Activated naive CD4-positive, alpha-beta T cell treated with anti-CD3 and anti-CD28 coated beads for 36 hours (primary cell): ENCODE measurements at regions not wholly inside any gene's neighbourhood (a gene's known extent, or its start where the extent isn't known, plus 50 kb on each side); places are given as distances from the start of the nearest gene placed in this dataset.
"Not testable (repeated sequence)": the region's sequence is repeated elsewhere in the genome, so short reads cannot be mapped to it uniquely, and the experiment has no call there.

ENCODE experiments used
- CTCF ChIA-PET: fragments of 350-600 bp; sonication (Branson Sonifier 250); formaldehyde crosslinking; loops from one replicate; lab custom pipeline; 2021; ENCODE audit warnings: antibody characterized with exemption; lab: Charles Lee
- DNase-seq: peaks from one replicate; pipeline ENCODE4 v3.0.0-alpha.2; 2020
- H3K27ac Mint-ChIP-seq: one replicate; pipeline ENCODE4 v1.8.0; 2021; ENCODE audit warnings: mild to moderate bottlenecking, mixed read lengths
- H3K27me3 Mint-ChIP-seq: one replicate; pipeline ENCODE4 v1.8.0; 2021; ENCODE audit warnings: low read depth, mixed read lengths
- H3K36me3 Mint-ChIP-seq: one replicate; pipeline ENCODE4 v1.8.0; 2021; ENCODE audit warnings: low read depth, mixed read lengths
- H3K4me1 Mint-ChIP-seq: one replicate; pipeline ENCODE4 v1.8.0; 2021; ENCODE audit warnings: low read depth, mixed read lengths
- H3K4me3 Mint-ChIP-seq: one replicate; pipeline ENCODE4 v1.8.0; 2021; ENCODE audit warnings: mild to moderate bottlenecking, moderate library complexity, mixed read lengths
- H3K9me3 Mint-ChIP-seq: one replicate; pipeline ENCODE4 v1.8.0; 2021; ENCODE audit warnings: mixed read lengths
- intact Hi-C: fragments of 100-400 bp; cut with micrococcal nuclease; formaldehyde crosslinking; loops from one replicate; pipeline ENCODE4 v1.15.1; 2023

- Mint-ChIP-seq H3K9me3 (peaks cover 1% of the 10 kb centered on the region), H3K27me3 (no peaks in the 10 kb centered on the region), H3K4me3 (no peak overlapping the region), H3K27ac (no peak overlapping the region), H3K4me1 (no peaks in the 10 kb centered on the region), H3K36me3 (no peaks in the 10 kb centered on the region)
- DNase-seq: no peak
- intact Hi-C loops: no loop called here
- CTCF ChIA-PET: no interaction called here
Measured at GRCh38 chr3:26989037-26989436, 366.5 kb downstream of the LRRC3B start.

DNA sequence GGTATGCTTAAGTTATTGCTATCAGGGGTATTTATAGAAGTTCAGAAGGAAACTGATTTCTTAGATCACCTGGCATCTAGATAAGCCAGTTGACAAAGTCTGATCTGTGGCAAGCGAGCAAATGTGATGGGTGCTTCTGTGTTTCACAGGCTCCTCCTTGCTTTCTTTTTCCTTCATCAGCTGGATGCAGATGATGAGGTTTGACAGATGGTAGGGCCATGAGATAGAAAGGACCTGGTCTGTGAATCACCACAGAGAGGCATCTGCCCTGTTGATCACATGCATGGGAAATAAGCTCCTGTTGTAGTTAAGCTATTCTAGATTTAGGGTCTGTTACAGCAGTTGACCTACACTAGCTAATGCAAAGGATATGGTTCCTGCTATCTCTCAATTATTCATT, 372.0 kb downstream of the NEK10 start:
- Mint-ChIP-seq H3K27me3 (no peaks in the 10 kb centered on the region), H3K36me3 (no peaks in the 10 kb centered on the region), H3K9me3 (peaks cover 4% of the 10 kb centered on the region), H3K27ac (no peak overlapping the region), H3K4me1 (no peaks in the 10 kb centered on the region), H3K4me3 (no peak overlapping the region)
- no peak for DNase-seq
- intact Hi-C loops: no loop called here
- CTCF ChIA-PET: no interaction called here

DNA sequence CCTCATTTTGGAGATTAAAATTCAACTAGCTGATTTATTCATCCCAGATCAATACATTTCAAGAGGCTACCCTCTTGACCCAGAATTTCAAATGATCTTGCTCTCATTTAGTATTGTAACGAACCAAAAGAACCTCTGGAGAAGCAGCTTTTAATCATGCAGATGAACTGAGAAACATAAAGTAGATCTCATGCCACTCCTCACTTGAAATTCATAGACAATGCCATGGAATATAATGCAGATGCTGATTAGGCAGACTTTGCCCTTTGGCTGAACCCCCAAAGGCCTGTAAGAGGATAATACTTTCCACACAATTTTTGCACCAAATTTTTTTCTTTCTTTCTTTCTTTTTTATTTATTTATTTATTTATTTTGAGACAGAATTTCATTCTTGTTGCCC, 358.3 kb downstream of the NEK10 start:
- Mint-ChIP-seq H3K27ac (no peak overlapping the region), H3K36me3 (no peaks in the 10 kb centered on the region), H3K4me3 (no peak overlapping the region), H3K4me1 (no peaks in the 10 kb centered on the region), H3K27me3 (no peaks in the 10 kb centered on the region), H3K9me3 (no peaks in the 10 kb centered on the region)
- intact Hi-C loops: no loop called here
- CTCF ChIA-PET: no interaction called here
- DNase-seq: no peak

DNA sequence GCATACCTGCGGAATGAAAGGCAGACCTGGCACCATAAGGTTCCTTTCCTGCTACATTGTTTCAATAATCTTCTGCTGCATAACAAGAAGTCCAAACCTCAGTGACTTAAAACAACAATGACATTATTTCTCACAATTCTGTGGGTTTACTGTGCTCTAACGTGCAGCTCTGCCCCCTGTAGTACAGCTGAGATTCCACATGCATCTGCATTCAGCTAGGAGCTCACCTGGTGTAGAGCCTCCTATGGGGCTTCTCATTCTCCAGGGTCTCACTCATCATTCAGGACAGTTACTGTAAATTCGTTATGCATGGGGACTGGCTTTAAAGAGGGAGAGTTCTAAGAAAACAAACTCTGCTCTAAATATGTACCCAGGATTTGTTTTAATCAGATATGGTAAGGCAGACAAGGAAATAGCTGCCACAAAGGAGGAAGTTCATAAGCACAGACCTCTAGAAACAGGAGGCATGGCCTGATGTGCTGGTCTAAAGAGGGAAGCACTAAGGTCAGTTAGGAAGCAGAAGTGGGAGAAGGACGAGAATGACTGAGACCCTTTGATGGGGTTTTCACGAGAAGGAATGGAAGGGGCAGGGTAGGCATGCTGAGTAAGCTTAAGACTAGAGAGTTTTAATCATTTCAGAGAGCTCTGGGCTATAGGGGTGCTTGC, 347.0 kb downstream of the NEK10 start:
- Mint-ChIP-seq H3K36me3 (no peaks in the 10 kb centered on the region), H3K27me3 (peaks cover 1% of the 10 kb centered on the region), H3K27ac (no peak overlapping the region), H3K9me3 (peaks cover 2% of the 10 kb centered on the region), H3K4me1 (no peaks in the 10 kb centered on the region), H3K4me3 (no peak overlapping the region)
- CTCF ChIA-PET: interaction anchor here (0.5 kb wide), 1 partner anchor 1625 kb away, joined by 3 read pairs; no protein-coding TSS in a partner anchor
- DNase-seq: no peak
- intact Hi-C loops: no loop called here

- Mint-ChIP-seq H3K9me3 (peaks cover 2% of the 10 kb centered on the region), H3K27ac (no peak overlapping the region), H3K27me3 (peaks cover 1% of the 10 kb centered on the region), H3K36me3 (no peaks in the 10 kb centered on the region), H3K4me1 (no peaks in the 10 kb centered on the region), H3K4me3 (no peak overlapping the region)
- DNase-seq: no peak
- intact Hi-C loops: no loop called here
- CTCF ChIA-PET: no interaction called here
Measured at GRCh38 chr3:27024493-27024892, 344.7 kb downstream of the NEK10 start.

GRCh38 chr3:27025718-27026117, 343.5 kb downstream of the NEK10 start:
- Mint-ChIP-seq H3K27me3 (peaks cover 1% of the 10 kb centered on the region), H3K9me3 (peaks cover 2% of the 10 kb centered on the region), H3K4me3 (no peak overlapping the region), H3K27ac (no peak overlapping the region), H3K4me1 (no peaks in the 10 kb centered on the region), H3K36me3 (no peaks in the 10 kb centered on the region)
- intact Hi-C loops: no loop called here
- DNase-seq: no peak
- CTCF ChIA-PET: no interaction called here

GRCh38 chr3:27031476-27031875, 337.7 kb downstream of the NEK10 start:
- DNase-seq: no peak
- Mint-ChIP-seq H3K36me3 (no peaks in the 10 kb centered on the region), H3K4me1 (no peaks in the 10 kb centered on the region), H3K9me3 (no peaks in the 10 kb centered on the region), H3K4me3 (no peak overlapping the region), H3K27ac (no peak overlapping the region), H3K27me3 (no peaks in the 10 kb centered on the region)
- CTCF ChIA-PET: no interaction called here
- intact Hi-C loops: no loop called here

- intact Hi-C loops: no loop called here
- no peaks in the 10 kb centered on the region for H3K9me3 Mint-ChIP-seq
- H3K27ac Mint-ChIP-seq: no peak overlapping the region
- no peaks in the 10 kb centered on the region for H3K4me1 Mint-ChIP-seq
- no peaks in the 10 kb centered on the region for H3K36me3 Mint-ChIP-seq
- H3K27me3 Mint-ChIP-seq: no peaks in the 10 kb centered on the region
- CTCF ChIA-PET: no interaction called here
- no peak overlapping the region for H3K4me3 Mint-ChIP-seq
- DNase-seq: no peak
Measured at GRCh38 chr3:27034255-27034654, 334.9 kb downstream of the NEK10 start.

DNA sequence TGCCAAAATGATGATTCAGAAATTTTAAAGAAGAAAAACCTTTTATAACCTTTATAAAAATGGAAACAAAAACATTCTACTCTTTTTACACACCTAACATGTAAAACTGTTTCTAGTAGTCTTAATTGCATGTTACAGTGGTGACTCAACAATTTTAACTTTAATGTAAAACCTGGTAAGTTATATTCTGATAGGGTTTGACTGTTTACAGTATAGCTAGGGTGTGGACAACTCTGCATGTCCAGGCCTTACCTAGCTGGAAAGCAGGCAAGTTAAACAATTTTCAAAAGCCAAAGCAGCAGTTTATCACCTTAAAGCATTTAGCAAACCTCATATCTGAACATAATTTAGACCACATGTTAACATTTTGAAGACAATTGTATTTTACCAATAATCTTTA, 328.5 kb downstream of the NEK10 start:
- H3K4me1 Mint-ChIP-seq: no peaks in the 10 kb centered on the region
- intact Hi-C loops: no loop called here
- no peak overlapping the region for H3K4me3 Mint-ChIP-seq
- no peaks in the 10 kb centered on the region for H3K27me3 Mint-ChIP-seq
- no peak overlapping the region for H3K27ac Mint-ChIP-seq
- no peaks in the 10 kb centered on the region for H3K9me3 Mint-ChIP-seq
- DNase-seq: no peak
- CTCF ChIA-PET: no interaction called here
- no peaks in the 10 kb centered on the region for H3K36me3 Mint-ChIP-seq

GRCh38 chr3:27042541-27042940, 326.6 kb downstream of the NEK10 start:
- H3K36me3 Mint-ChIP-seq, H3K9me3 Mint-ChIP-seq, intact Hi-C loops, H3K27ac Mint-ChIP-seq, CTCF ChIA-PET, DNase-seq, H3K27me3 Mint-ChIP-seq, H3K4me3 Mint-ChIP-seq, H3K4me1 Mint-ChIP-seq: not testable (repeated sequence)

DNA sequence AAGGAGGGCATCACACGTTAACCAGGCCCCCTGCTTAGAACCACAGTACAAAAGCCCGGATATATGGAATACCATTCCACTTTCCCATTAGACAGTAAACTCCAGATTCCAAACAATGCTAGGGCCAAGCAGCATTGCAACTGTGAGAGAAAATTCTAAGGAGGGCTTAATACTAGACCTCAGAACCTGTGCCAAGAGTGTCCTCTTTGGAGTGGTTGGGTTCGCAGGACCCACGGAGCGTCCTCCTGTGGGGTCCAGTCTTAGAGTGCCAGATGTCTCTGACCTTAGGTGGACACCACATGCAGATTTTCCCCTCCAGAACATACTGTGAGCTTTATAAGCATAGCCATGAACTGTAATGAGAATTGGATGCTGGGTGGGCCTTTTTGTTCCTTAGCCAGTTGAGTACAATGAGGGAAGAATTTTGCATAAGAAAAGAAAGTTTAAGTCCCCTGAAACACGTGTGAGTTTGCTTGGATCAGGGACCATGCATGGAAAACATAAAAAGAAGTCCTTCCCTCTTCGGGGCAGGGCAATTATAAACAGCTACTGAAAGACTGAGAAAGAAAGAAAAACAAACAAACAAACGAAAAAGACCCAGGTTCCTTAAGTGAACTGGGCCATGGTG, 325.7 kb downstream of the NEK10 start:
- no peak for DNase-seq
- Mint-ChIP-seq H3K27ac (no peak overlapping the region), H3K9me3 (no peaks in the 10 kb centered on the region)

DNA sequence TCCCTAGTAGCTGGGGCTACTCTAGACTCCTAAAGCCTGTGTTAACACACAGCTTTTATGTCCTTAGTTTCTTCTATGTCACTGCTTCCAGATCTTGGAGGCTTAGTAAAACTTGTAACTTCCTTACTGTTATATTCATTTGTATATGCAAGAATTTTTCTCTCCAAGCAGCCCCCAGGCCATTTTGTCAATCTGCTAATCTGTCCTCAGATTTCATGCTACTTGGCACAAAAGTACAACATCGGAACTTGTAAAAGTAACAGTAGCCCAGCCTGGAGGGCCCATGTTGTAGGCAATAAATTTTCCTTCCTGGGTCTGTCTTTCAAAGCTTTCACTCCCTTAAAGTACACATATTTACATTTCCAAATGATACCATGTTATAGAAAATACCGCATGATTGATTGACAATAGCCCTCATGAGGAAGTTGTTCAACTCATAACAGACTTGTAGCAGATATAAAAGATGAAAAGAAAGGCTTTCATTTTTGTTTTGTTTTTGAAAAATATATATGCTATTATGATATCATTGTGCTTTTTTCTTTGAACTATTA, 324.2 kb downstream of the NEK10 start:
- H3K36me3 Mint-ChIP-seq: no peaks in the 10 kb centered on the region
- H3K4me1 Mint-ChIP-seq: no peaks in the 10 kb centered on the region
- intact Hi-C loops: no loop called here
- H3K27me3 Mint-ChIP-seq: no peaks in the 10 kb centered on the region
- H3K9me3 Mint-ChIP-seq: no peaks in the 10 kb centered on the region
- DNase-seq: no peak
- CTCF ChIA-PET: interaction anchor here (0.6 kb wide), 1 partner anchor 302 kb away, joined by 3 read pairs; no protein-coding TSS in a partner anchor
- H3K4me3 Mint-ChIP-seq: no peak overlapping the region
- H3K27ac Mint-ChIP-seq: no peak overlapping the region

More for the DNA sequence above, 325.7 kb downstream of the NEK10 start:
- intact Hi-C loops: no loop called here
- CTCF ChIA-PET: no interaction called here
- Mint-ChIP-seq H3K4me1 (no peaks in the 10 kb centered on the region), H3K4me3 (no peak overlapping the region), H3K36me3 (no peaks in the 10 kb centered on the region), H3K27me3 (no peaks in the 10 kb centered on the region)

DNA sequence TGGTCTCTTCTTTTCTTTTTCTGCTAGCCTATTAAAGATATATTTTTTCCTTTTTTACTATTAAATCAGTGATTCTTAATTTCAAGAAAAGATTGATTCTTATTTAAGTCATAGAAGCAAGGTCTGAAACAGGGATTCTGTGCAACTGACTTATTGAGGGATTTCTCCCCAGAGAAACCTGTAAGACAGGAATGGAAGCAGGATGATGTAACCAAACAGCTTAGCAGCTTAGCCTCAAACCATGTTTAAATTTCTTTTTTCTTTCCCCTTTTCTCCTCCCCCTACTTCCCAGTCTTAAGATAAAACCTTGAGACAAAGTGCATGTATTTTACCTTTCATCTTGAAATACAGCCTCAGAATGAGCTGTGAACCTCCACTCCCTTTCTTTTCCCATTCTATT, 322.8 kb downstream of the NEK10 start:
- no peak for DNase-seq
- no peaks in the 10 kb centered on the region for H3K36me3 Mint-ChIP-seq
- intact Hi-C loops: no loop called here
- H3K9me3 Mint-ChIP-seq: peaks cover 7% of the 10 kb centered on the region
- H3K4me1 Mint-ChIP-seq: no peaks in the 10 kb centered on the region
- no peaks in the 10 kb centered on the region for H3K27me3 Mint-ChIP-seq
- CTCF ChIA-PET: no interaction called here
- no peak overlapping the region for H3K4me3 Mint-ChIP-seq
- H3K27ac Mint-ChIP-seq: no peak overlapping the region
